ENCODE measurements at regions not wholly inside any gene's neighbourhood (a gene's known extent, or its start where the extent isn't known, plus 50 kb on each side); places are given as distances from the start of the nearest gene placed in this dataset.

GRCh38 chr6:142699391-142699790 lies 245.6 kb downstream of the HIVEP2 start:
- Histone ChIP-seq H3K4me3 (ENCODE audit: severe bottlenecking) (no peak overlapping the region), H3K36me3 (ENCODE audit: low read depth) (no peaks in the 10 kb centered on the region), H3K4me1 (ENCODE audit: insufficient read depth, poor library complexity, severe bottlenecking) (peaks cover 13% of the 10 kb centered on the region), H3K27me3 (ENCODE audit: insufficient read depth, poor library complexity, severe bottlenecking) (no peaks in the 10 kb centered on the region), H3K27ac (ENCODE audit: poor library complexity, severe bottlenecking) (no peak overlapping the region), H3K9me3 (ENCODE audit: severe bottlenecking) (no peaks in the 10 kb centered on the region)
- TF ChIP-seq CTCF (IDR thresholded peaks at IDR 0.05; ENCODE audit: poor library complexity, severe bottlenecking): no peak
- DNase-seq (ENCODE audit: low spot score) (no peak), ATAC-seq (ENCODE audit: low read depth) (no peak)

- no peak for ATAC-seq (ENCODE audit: low read depth)
- no peak for DNase-seq (ENCODE audit: low spot score)
- no peak for TF ChIP-seq CTCF (IDR thresholded peaks at IDR 0.05; ENCODE audit: poor library complexity, severe bottlenecking)
- Histone ChIP-seq H3K36me3 (ENCODE audit: low read depth) (no peaks in the 10 kb centered on the region), H3K9me3 (ENCODE audit: severe bottlenecking) (no peaks in the 10 kb centered on the region), H3K27me3 (ENCODE audit: insufficient read depth, poor library complexity, severe bottlenecking) (no peaks in the 10 kb centered on the region), H3K4me3 (ENCODE audit: severe bottlenecking) (no peak overlapping the region), H3K4me1 (ENCODE audit: insufficient read depth, poor library complexity, severe bottlenecking) (peaks cover 13% of the 10 kb centered on the region), H3K27ac (ENCODE audit: poor library complexity, severe bottlenecking) (no peak overlapping the region)
Observed at GRCh38 chr6:142700032-142700431, 244.9 kb downstream of the HIVEP2 start.

- Histone ChIP-seq H3K9me3 (ENCODE audit: severe bottlenecking) (no peaks in the 10 kb centered on the region), H3K4me1 (ENCODE audit: insufficient read depth, poor library complexity, severe bottlenecking) (peaks cover 13% of the 10 kb centered on the region), H3K4me3 (ENCODE audit: severe bottlenecking) (no peak overlapping the region), H3K36me3 (ENCODE audit: low read depth) (no peaks in the 10 kb centered on the region), H3K27me3 (ENCODE audit: insufficient read depth, poor library complexity, severe bottlenecking) (no peaks in the 10 kb centered on the region), H3K27ac (ENCODE audit: poor library complexity, severe bottlenecking) (no peak overlapping the region)
- TF ChIP-seq CTCF (IDR thresholded peaks at IDR 0.05; ENCODE audit: poor library complexity, severe bottlenecking): no peak
- ATAC-seq (ENCODE audit: low read depth) (no peak), DNase-seq (ENCODE audit: low spot score) (no peak)
Observed at GRCh38 chr6:142700671-142701312, 244.2 kb downstream of the HIVEP2 start.
